CD4-positive, alpha-beta T cell treated with Interleukin-6 at 100 ng/mL for 8 hours (primary cell): ENCODE measurements at regions not wholly inside any gene's neighbourhood (a gene's known extent, or its start where the extent isn't known, plus 50 kb on each side); places are given as distances from the start of the nearest gene placed in this dataset.

Experiments used
- DNase-seq: peaks from one replicate; pipeline ENCODE4 v3.0.0-alpha.2; 2020; ENCODE audit warnings: mixed read lengths, low spot score

- DNase-seq = no peak
Measured at GRCh38 chr9:106657926-106658325, 205.0 kb upstream of the ZNF462 start.

GRCh38 chr9:106668534-106668933, 194.4 kb upstream of the ZNF462 start:
- DNase-seq = no peak

- no peak for DNase-seq
Measured at GRCh38 chr9:106669835-106670234, 193.1 kb upstream of the ZNF462 start.

GRCh38 chr9:106670418-106670817, 192.5 kb upstream of the ZNF462 start:
- no peak for DNase-seq

- DNase-seq = no peak
Measured at GRCh38 chr9:106675780-106676179, 187.2 kb upstream of the ZNF462 start.

GRCh38 chr9:106677374-106677773, 185.6 kb upstream of the ZNF462 start:
- no peak for DNase-seq

- no peak for DNase-seq
Measured at GRCh38 chr9:106677830-106678229, 185.1 kb upstream of the ZNF462 start.

GRCh38 chr9:106678273-106678672, 184.7 kb upstream of the ZNF462 start:
- no peak for DNase-seq

- no peak for DNase-seq
Measured at GRCh38 chr9:106682420-106682819, 180.5 kb upstream of the ZNF462 start.

GRCh38 chr9:106683454-106683853, 179.5 kb upstream of the ZNF462 start:
- DNase-seq = no peak

- DNase-seq = no peak
Measured at GRCh38 chr9:106684940-106685695, 177.8 kb upstream of the ZNF462 start.

GRCh38 chr9:106689089-106689488, 173.9 kb upstream of the ZNF462 start:
- no peak for DNase-seq

- DNase-seq = no peak
Measured at GRCh38 chr9:106691627-106692026, 171.3 kb upstream of the ZNF462 start.

GRCh38 chr9:106693558-106693957, 169.4 kb upstream of the ZNF462 start:
- no peak for DNase-seq

GRCh38 chr9:106696804-106697203, 166.2 kb upstream of the ZNF462 start:
- DNase-seq = no peak

- no peak for DNase-seq
Measured at GRCh38 chr9:106697390-106697749, 165.6 kb upstream of the ZNF462 start.

GRCh38 chr9:106697750-106698502, 165.0 kb upstream of the ZNF462 start:
- no peak for DNase-seq

- DNase-seq = no peak
Measured at GRCh38 chr9:106700676-106701075, 162.3 kb upstream of the ZNF462 start.

GRCh38 chr9:106701611-106702010, 161.4 kb upstream of the ZNF462 start:
- no peak for DNase-seq

GRCh38 chr9:106704056-106704615, 158.8 kb upstream of the ZNF462 start:
- no peak for DNase-seq

GRCh38 chr9:106707291-106707690, 155.7 kb upstream of the ZNF462 start:
- no peak for DNase-seq

- no peak for DNase-seq
Measured at GRCh38 chr9:106707738-106708474, 155.1 kb upstream of the ZNF462 start.
